ENCODE measurements at regions not wholly inside any gene's neighbourhood (a gene's known extent, or its start where the extent isn't known, plus 50 kb on each side); places are given as distances from the start of the nearest gene placed in this dataset.

GRCh38 chr15:81433462-81433861 is 59.4 kb upstream of the TMC3 start:
- FAIRE-seq (no peak), DNase-seq (ENCODE audit: low spot score) (no peak)

- no peak for FAIRE-seq
- DNase-seq (ENCODE audit: low spot score), result no peak
These were observed 58.2 kb upstream of the TMC3 start for GRCh38 chr15:81432179-81432578.

GRCh38 chr15:81427176-81427575 is 53.2 kb upstream of the TMC3 start:
- FAIRE-seq (no peak), DNase-seq (ENCODE audit: low spot score) (no peak)

- DNase-seq (ENCODE audit: low spot score), result no peak
- no peak for FAIRE-seq
These were observed 51.9 kb upstream of the TMC3 start for GRCh38 chr15:81425905-81426304.

All from urothelium cell line (cell line).